Peyer's patch (tissue), 4 donors: ENCODE measurements at regions not wholly inside any gene's neighbourhood (a gene's known extent, or its start where the extent isn't known, plus 50 kb on each side); places are given as distances from the start of the nearest gene placed in this dataset.

Experiments used
- DNase-seq, 3 donors: peaks; one replicate each; pipeline ENCODE4 v3.0.0-alpha.2; 2017 to 2019
- H3K27ac ChIP-seq, 4 donors: fragments of 200-600 bp; sonication (generic); one replicate each; pipeline ENCODE4 v1.5.1; 2016 to 2019
- H3K27me3 ChIP-seq, 2 donors: fragments of 200-600 bp; sonication (generic); one replicate each; pipeline ENCODE4 v1.5.1; 2019
- H3K36me3 ChIP-seq, 3 donors: fragments of 200-600 bp; sonication (generic); one replicate each; pipeline ENCODE4 v1.5.1; 2016 to 2019
- H3K4me1 ChIP-seq, 4 donors: fragments of 200-600 bp; sonication (generic); one replicate each; pipeline ENCODE4 v1.5.1; 2016 to 2019
- H3K4me3 ChIP-seq, 4 donors: fragments of 200-600 bp; sonication (generic); 1 replicate in 3 of 4; 2 replicates in 1 of 4; pipeline ENCODE4 v1.5.1; 2016 to 2019; ENCODE audit warnings: mild to moderate bottlenecking in 1 of 4
- H3K9me3 ChIP-seq, 4 donors: fragments of 200-600 bp; sonication (generic); one replicate each; pipeline ENCODE4 v1.5.1; 2016 to 2019; ENCODE audit warnings: mild to moderate bottlenecking in 1 of 4
- CTCF ChIP-seq, 6 experiments: fragments of 450-650 bp in 4 of 6; fragments of 200-600 bp in 2 of 6; sonication (generic) in 1 of 6; IDR thresholded peaks; one replicate each; pipeline ENCODE4 v1.5.1; 2017 to 2019; ENCODE audit warnings: antibody characterized with exemption in 6 of 6, mild to moderate bottlenecking in 3 of 6, moderate library complexity in 1 of 6
- POLR2A ChIP-seq, 2 donors: fragments of 450-650 bp; IDR thresholded peaks; one replicate each; pipeline ENCODE4 v1.5.1; 2017; ENCODE audit warnings: antibody characterized with exemption in 2 of 2, mild to moderate bottlenecking in 2 of 2, moderate library complexity in 2 of 2

- H3K27me3 ChIP-seq = no peaks in the 10 kb centered on the region
- no peaks in the 10 kb centered on the region for H3K4me1 ChIP-seq
- DNase-seq = no peak
- H3K9me3 ChIP-seq = no peaks in the 10 kb centered on the region
- H3K27ac ChIP-seq = no peak overlapping the region
- H3K4me3 ChIP-seq = no peak overlapping the region
- no peaks in the 10 kb centered on the region for H3K36me3 ChIP-seq
- no peak for TF ChIP-seq POLR2A (IDR thresholded peaks at IDR 0.05)
- TF ChIP-seq CTCF (IDR thresholded peaks at IDR 0.05) = no peak
These were observed 559.5 kb upstream of the SEMA6D start for GRCh38 chr15:47157827-47158226.

GRCh38 chr15:47158573-47158972 is 558.7 kb upstream of the SEMA6D start:
- no peaks in the 10 kb centered on the region for H3K27me3 ChIP-seq
- no peak for DNase-seq
- H3K4me3 ChIP-seq = no peak overlapping the region
- no peaks in the 10 kb centered on the region for H3K4me1 ChIP-seq
- no peaks in the 10 kb centered on the region for H3K9me3 ChIP-seq
- TF ChIP-seq CTCF (IDR thresholded peaks at IDR 0.05) = no peak
- TF ChIP-seq POLR2A (IDR thresholded peaks at IDR 0.05) = no peak
- H3K36me3 ChIP-seq = no peaks in the 10 kb centered on the region
- H3K27ac ChIP-seq = no peak overlapping the region

GRCh38 chr15:47177177-47177576 is 540.1 kb upstream of the SEMA6D start:
- H3K9me3 ChIP-seq = no peaks in the 10 kb centered on the region
- H3K27ac ChIP-seq = no peak overlapping the region
- DNase-seq = no peak
- no peaks in the 10 kb centered on the region for H3K27me3 ChIP-seq
- no peak overlapping the region for H3K4me3 ChIP-seq
- no peak for TF ChIP-seq POLR2A (IDR thresholded peaks at IDR 0.05)
- TF ChIP-seq CTCF (IDR thresholded peaks at IDR 0.05) = no peak
- H3K4me1 ChIP-seq = no peaks in the 10 kb centered on the region
- H3K36me3 ChIP-seq = no peaks in the 10 kb centered on the region

- H3K27me3 ChIP-seq = peaks cover 0 to 11% of the 10 kb centered on the region in 2 donors
- no peaks in the 10 kb centered on the region for H3K9me3 ChIP-seq
- no peak overlapping the region for H3K27ac ChIP-seq
- H3K36me3 ChIP-seq = no peaks in the 10 kb centered on the region
- no peak for DNase-seq
- TF ChIP-seq CTCF (IDR thresholded peaks at IDR 0.05) (no peak), POLR2A (IDR thresholded peaks at IDR 0.05) (no peak)
- H3K4me3 ChIP-seq = no peak overlapping the region
- H3K4me1 ChIP-seq = peaks cover 0 to 5% (median 0%) of the 10 kb centered on the region in 4 donors
These were observed 537.3 kb upstream of the SEMA6D start for GRCh38 chr15:47179988-47180387.

GRCh38 chr15:47182818-47183217 is 534.5 kb upstream of the SEMA6D start:
- TF ChIP-seq POLR2A (IDR thresholded peaks at IDR 0.05) = no peak
- no peak for TF ChIP-seq CTCF (IDR thresholded peaks at IDR 0.05)
- Histone ChIP-seq H3K4me1 (peaks cover 0 to 5% (median 0%) of the 10 kb centered on the region in 4 donors), H3K4me3 (no peak overlapping the region), H3K27me3 (peaks cover 0 to 15% of the 10 kb centered on the region in 2 donors), H3K36me3 (no peaks in the 10 kb centered on the region), H3K9me3 (no peaks in the 10 kb centered on the region), H3K27ac (no peak overlapping the region)
- DNase-seq = no peak
